ENCODE measurements at regions not wholly inside any gene's neighbourhood (a gene's known extent, or its start where the extent isn't known, plus 50 kb on each side); places are given as distances from the start of the nearest gene placed in this dataset.

DNA sequence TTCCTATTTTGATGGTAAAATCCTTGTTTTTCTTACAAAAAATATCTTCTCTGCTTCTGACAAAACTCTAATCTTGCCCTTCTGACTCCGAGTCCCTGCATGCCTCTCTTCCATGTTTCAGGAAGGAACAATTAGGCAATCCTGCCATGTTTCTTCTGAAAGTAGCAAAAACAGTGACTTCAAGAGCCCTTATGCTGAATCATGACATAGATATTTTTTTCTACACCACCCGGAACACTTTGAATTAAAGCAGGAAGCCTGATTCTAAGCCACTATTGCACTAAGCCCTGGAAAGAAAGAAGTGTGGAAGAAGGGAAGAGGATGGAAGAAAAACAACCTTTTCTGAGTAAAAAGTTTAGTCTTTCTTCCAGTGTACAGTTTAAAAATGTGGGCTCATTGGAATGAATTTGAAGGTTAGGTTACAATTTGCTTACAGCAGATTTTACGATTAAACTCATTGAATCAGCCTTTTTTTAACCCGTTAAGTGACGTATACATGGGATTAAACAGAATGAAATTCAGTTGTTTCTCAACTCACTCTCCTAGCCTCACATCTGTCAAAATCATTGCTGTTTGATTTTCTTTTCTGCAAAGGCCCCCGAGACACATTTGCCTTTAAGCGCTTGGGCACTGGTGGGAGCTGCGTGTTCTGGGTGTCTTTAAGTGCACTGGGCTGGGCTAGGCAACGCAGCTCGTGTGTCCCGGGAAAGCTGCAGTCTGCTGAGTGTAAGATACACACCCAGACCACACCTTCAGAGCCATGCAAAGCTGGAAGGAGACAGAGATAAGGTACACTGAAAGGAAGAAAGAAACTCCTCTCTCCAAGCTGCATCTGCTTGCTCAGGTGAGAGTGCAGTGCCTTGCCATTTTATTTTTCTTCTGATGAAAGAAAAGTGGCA is 159.4 kb upstream of the CITED2 start (continued):
- TF ChIP-seq NFXL1 (CRISPR knock-in tag; IDR thresholded peaks at IDR 0.05) (no peak), MECOM (CRISPR knock-in tag; IDR thresholded peaks at IDR 0.05) (no peak; the same call in none of the 2 replicates), PCBP1 (IDR thresholded peaks at IDR 0.05; ENCODE audit: low read depth, low read length, poor library complexity, severe bottlenecking) (no peak), ZNF212 (CRISPR knock-in tag; IDR thresholded peaks at IDR 0.05) (no peak), BDP1 (IDR thresholded peaks at IDR 0.05; ENCODE audit: insufficient read depth, insufficient read length) (no peak), MYNN (IDR thresholded peaks at IDR 0.05) (peak; percentile 82; the same call in 1 of the 2 replicates), MYNN (CRISPR knock-in tag; IDR thresholded peaks at IDR 0.05) (no peak), SMAD3 (CRISPR knock-in tag; conservative IDR thresholded peaks at IDR 0.05) (no peak), MYC (IDR thresholded peaks at IDR 0.05; ENCODE audit: low read depth, low read length) (peak; percentile 60), MYC (CRISPR knock-in tag; IDR thresholded peaks at IDR 0.05; ENCODE audit: borderline replicate concordance, low read depth) (no peak), TBP (optimal IDR thresholded peaks at IDR 0.05; ENCODE audit: low read depth, low read length) (peak; percentile 57), CBX3 (IDR thresholded peaks at IDR 0.05; ENCODE audit: borderline replicate concordance in 1 of 2, low read length in 2 of 2) (peak in 1 of 2 experiments; percentile 74; a peak in 1 of 3 replicates), THAP7 (CRISPR knock-in tag; IDR thresholded peaks at IDR 0.05) (no peak), RBM14 (IDR thresholded peaks at IDR 0.05; ENCODE audit: borderline replicate concordance, insufficient read depth, low read depth, low read length) (no peak), ZNF780A (CRISPR knock-in tag; IDR thresholded peaks at IDR 0.05) (0 out of 2 replicates have a peak, but pooled peaks have one; percentile 38), EP300 (IDR thresholded peaks at IDR 0.05; ENCODE audit: low read length) (peak; percentile 75), MEIS2 (IDR thresholded peaks at IDR 0.05; ENCODE audit: partially characterized antibody) (no peak), ZNF668 (CRISPR knock-in tag; IDR thresholded peaks at IDR 0.05) (peak; percentile 54; the same call in 1 of the 2 replicates), CAMTA2 (CRISPR knock-in tag; conservative IDR thresholded peaks at IDR 0.05) (0 out of 2 replicates have a peak, but pooled peaks have one; percentile 22), ZBTB26 (CRISPR knock-in tag; IDR thresholded peaks at IDR 0.05) (no peak), FOXJ2 (tag; IDR thresholded peaks at IDR 0.05) (peak; percentile 42), ZNF77 (CRISPR knock-in tag; IDR thresholded peaks at IDR 0.05) (no peak), RBM39 (optimal IDR thresholded peaks at IDR 0.05; ENCODE audit: low read depth, low read length) (no peak), MXI1 (IDR thresholded peaks at IDR 0.05; ENCODE audit: low read depth, low read length) (no peak; the same call in 1 of the 2 replicates)
- TF ChIP-seq, protein P1, sequence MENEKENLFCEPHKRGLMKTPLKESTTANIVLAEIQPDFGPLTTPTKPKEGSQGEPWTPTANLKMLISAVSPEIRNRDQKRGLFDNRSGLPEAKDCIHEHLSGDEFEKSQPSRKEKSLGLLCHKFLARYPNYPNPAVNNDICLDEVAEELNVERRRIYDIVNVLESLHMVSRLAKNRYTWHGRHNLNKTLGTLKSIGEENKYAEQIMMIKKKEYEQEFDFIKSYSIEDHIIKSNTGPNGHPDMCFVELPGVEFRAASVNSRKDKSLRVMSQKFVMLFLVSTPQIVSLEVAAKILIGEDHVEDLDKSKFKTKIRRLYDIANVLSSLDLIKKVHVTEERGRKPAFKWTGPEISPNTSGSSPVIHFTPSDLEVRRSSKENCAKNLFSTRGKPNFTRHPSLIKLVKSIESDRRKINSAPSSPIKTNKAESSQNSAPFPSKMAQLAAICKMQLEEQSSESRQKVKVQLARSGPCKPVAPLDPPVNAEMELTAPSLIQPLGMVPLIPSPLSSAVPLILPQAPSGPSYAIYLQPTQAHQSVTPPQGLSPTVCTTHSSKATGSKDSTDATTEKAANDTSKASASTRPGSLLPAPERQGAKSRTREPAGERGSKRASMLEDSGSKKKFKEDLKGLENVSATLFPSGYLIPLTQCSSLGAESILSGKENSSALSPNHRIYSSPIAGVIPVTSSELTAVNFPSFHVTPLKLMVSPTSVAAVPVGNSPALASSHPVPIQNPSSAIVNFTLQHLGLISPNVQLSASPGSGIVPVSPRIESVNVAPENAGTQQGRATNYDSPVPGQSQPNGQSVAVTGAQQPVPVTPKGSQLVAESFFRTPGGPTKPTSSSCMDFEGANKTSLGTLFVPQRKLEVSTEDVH (IDR thresholded peaks at IDR 0.05; ENCODE audit: low read depth, partially characterized antibody): no peak
- TF ChIP-seq, protein P2, sequence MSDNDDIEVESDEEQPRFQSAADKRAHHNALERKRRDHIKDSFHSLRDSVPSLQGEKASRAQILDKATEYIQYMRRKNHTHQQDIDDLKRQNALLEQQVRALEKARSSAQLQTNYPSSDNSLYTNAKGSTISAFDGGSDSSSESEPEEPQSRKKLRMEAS (CRISPR knock-in tag; IDR thresholded peaks at IDR 0.05): no peak

All from K562 (cell line).